Neural cell (in vitro differentiated cells): ENCODE measurements at regions not wholly inside any gene's neighbourhood (a gene's known extent, or its start where the extent isn't known, plus 50 kb on each side); places are given as distances from the start of the nearest gene placed in this dataset.

Experiments used
- H2AFZ ChIP-seq: fragments of 200-600, 300-800 bp; sonication (generic), shearing (Covaris generic); 2 replicates; pipeline ENCODE4 v1.6.0; 2014; ENCODE audit warnings: low read depth, mild to moderate bottlenecking, antibody characterized with exemption, low read length, moderate library complexity
- H3F3A ChIP-seq: fragments of 200-600 bp; shearing (Covaris generic); 2 replicates; pipeline ENCODE4 v1.6.1; 2016; ENCODE audit warnings: mild to moderate bottlenecking, moderate library complexity, mixed read lengths, antibody characterized with exemption, low read length; ENCODE audit not compliant: insufficient read depth, poor library complexity, severe bottlenecking
- H3K27ac ChIP-seq: fragments of 200-600, 300-800 bp; sonication (generic), shearing (Covaris generic); 2 replicates; pipeline ENCODE4 v1.5.1; 2014; ENCODE audit warnings: mild to moderate bottlenecking, low read length, moderate library complexity
- H3K27me3 ChIP-seq: fragments of 300-800, 200-600 bp; sonication (generic), shearing (Covaris generic); 2 replicates; pipeline ENCODE4 v1.6.0; 2014; ENCODE audit warnings: mild to moderate bottlenecking, low read depth, low read length, moderate library complexity; ENCODE audit not compliant: insufficient read depth
- H3K36me3 ChIP-seq: fragments of 300-800, 200-600 bp; sonication (generic), shearing (Covaris generic); 2 replicates; pipeline ENCODE4 v1.5.1; 2014; ENCODE audit warnings: mild to moderate bottlenecking, antibody characterized with exemption, low read length, moderate library complexity; ENCODE audit not compliant: insufficient read depth
- H3K4me2 ChIP-seq: fragments of 300-800, 200-600 bp; sonication (generic), shearing (Covaris generic); 2 replicates; pipeline ENCODE4 v1.6.0; 2014; ENCODE audit warnings: mild to moderate bottlenecking, low read length
- H3K4me3 ChIP-seq: fragments of 300-800, 200-600 bp; sonication (generic), shearing (Covaris generic); 2 replicates; pipeline ENCODE4 v1.5.1; 2014; ENCODE audit warnings: mild to moderate bottlenecking, low read length, moderate library complexity
- H3K79me2 ChIP-seq: fragments of 200-600 bp; shearing (Covaris generic); replicated peaks from 2 replicates; pipeline ENCODE4 v1.6.0; 2014; ENCODE audit warnings: mild to moderate bottlenecking, low read length, moderate library complexity; ENCODE audit not compliant: insufficient read depth
- H3K9ac ChIP-seq: fragments of 300-800, 200-600 bp; sonication (generic), shearing (Covaris generic); 2 replicates; pipeline ENCODE4 v1.6.1; 2016; ENCODE audit warnings: mild to moderate bottlenecking, low read length, mixed read lengths
- H3K9me2 ChIP-seq: fragments of 200-600 bp; shearing (Covaris generic); 2 replicates; pipeline ENCODE4 v1.6.1; 2016; ENCODE audit warnings: mild to moderate bottlenecking, low read length, mixed read lengths; ENCODE audit not compliant: insufficient read depth
- H3K9me3 ChIP-seq: fragments of 200-600, 300-800 bp; sonication (generic), shearing (Covaris generic); 2 replicates; pipeline ENCODE4 v1.6.1; 2016; ENCODE audit warnings: mild to moderate bottlenecking, mixed run types, low read length, moderate library complexity, mixed read lengths
- H4K20me1 ChIP-seq: fragments of 200-600 bp; shearing (Covaris generic); 2 replicates; pipeline ENCODE4 v1.6.1; 2016; ENCODE audit warnings: mild to moderate bottlenecking, mixed run types; ENCODE audit not compliant: insufficient read depth
- EP300 ChIP-seq: fragments of 450-650 bp; conservative IDR thresholded peaks from 2 replicates; pipeline ENCODE4 v1.6.1; 2014; ENCODE audit warnings: antibody characterized with exemption, mild to moderate bottlenecking, moderate library complexity; ENCODE audit not compliant: poor library complexity, severe bottlenecking
- EZH2 ChIP-seq: fragments of 200-600, 300-800 bp; shearing (Covaris generic), sonication (generic); IDR thresholded peaks from 2 replicates; pipeline ENCODE4 v1.6.1; 2014; ENCODE audit warnings: antibody characterized with exemption, low read length, borderline replicate concordance, mild to moderate bottlenecking; ENCODE audit not compliant: insufficient read depth, poor library complexity, severe bottlenecking
- MXI1 ChIP-seq: fragments of 450-650 bp; conservative IDR thresholded peaks from 2 replicates; pipeline ENCODE4 v1.6.1; 2014; ENCODE audit warnings: antibody characterized with exemption, mild to moderate bottlenecking; ENCODE audit not compliant: poor library complexity, severe bottlenecking
- POLR2AphosphoS5 ChIP-seq: IDR thresholded peaks from 2 replicates; pipeline ENCODE4 v1.6.1; 2012
- RAD21 ChIP-seq: fragments of 450-650 bp; conservative IDR thresholded peaks from 2 replicates; pipeline ENCODE4 v1.6.1; 2014; ENCODE audit warnings: antibody characterized with exemption, mild to moderate bottlenecking, moderate library complexity
- SMC3 ChIP-seq: fragments of 450-650 bp; conservative IDR thresholded peaks from 2 replicates; pipeline ENCODE4 v1.6.1; 2014; ENCODE audit warnings: antibody characterized with exemption, mild to moderate bottlenecking, moderate library complexity; ENCODE audit not compliant: poor library complexity
- TAF1 ChIP-seq: IDR thresholded peaks from 2 replicates; pipeline ENCODE4 v1.6.1; 2012; ENCODE audit warnings: low read depth
- TF ChIP-seq, protein P1 (sequence below): IDR thresholded peaks from 2 replicates; pipeline ENCODE4 v1.6.1; 2012; ENCODE audit warnings: borderline replicate concordance
- TF ChIP-seq, protein P2 (sequence below): fragments of 450-650 bp; IDR thresholded peaks from 2 replicates; pipeline ENCODE4 v1.5.1; 2014; ENCODE audit warnings: antibody characterized with exemption, mild to moderate bottlenecking, moderate library complexity; ENCODE audit not compliant: poor library complexity, severe bottlenecking

DNA sequence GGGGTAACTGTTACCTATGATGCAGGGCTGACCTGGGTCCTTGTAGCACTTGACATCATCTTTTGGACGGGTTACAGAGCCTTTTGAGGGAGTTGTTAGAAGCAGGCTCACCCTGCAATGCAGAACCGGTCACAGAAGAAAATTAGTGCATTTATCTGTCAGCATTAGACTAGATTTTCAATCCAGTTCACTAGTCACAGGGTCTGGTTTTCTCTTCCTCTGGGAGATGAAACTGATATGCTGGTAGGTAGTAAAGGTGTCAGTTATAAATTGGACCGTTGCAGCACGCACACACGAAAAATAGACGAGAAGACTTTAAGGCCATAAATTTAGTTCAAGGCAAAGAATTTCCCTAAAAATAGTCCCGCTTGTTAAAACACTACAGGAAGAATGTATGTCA lies 532.3 kb upstream of the ATP11B start:
- Histone ChIP-seq H3K27me3 (no peaks in the 10 kb centered on the region), H3K4me3 (no peak overlapping the region), H3K4me2 (no peak overlapping the region), H3K9ac (no peak overlapping the region), H3F3A (no peaks in the 10 kb centered on the region), H3K27ac (no peak overlapping the region), H3K9me3 (no peaks in the 10 kb centered on the region), H3K36me3 (no peaks in the 10 kb centered on the region), H2AFZ (no peak overlapping the region), H3K9me2 (no peaks in the 10 kb centered on the region), H4K20me1 (no peaks in the 10 kb centered on the region), H3K79me2 (no peaks in the 10 kb centered on the region)
- TF ChIP-seq TAF1 = no peak
- TF ChIP-seq, protein P1, sequence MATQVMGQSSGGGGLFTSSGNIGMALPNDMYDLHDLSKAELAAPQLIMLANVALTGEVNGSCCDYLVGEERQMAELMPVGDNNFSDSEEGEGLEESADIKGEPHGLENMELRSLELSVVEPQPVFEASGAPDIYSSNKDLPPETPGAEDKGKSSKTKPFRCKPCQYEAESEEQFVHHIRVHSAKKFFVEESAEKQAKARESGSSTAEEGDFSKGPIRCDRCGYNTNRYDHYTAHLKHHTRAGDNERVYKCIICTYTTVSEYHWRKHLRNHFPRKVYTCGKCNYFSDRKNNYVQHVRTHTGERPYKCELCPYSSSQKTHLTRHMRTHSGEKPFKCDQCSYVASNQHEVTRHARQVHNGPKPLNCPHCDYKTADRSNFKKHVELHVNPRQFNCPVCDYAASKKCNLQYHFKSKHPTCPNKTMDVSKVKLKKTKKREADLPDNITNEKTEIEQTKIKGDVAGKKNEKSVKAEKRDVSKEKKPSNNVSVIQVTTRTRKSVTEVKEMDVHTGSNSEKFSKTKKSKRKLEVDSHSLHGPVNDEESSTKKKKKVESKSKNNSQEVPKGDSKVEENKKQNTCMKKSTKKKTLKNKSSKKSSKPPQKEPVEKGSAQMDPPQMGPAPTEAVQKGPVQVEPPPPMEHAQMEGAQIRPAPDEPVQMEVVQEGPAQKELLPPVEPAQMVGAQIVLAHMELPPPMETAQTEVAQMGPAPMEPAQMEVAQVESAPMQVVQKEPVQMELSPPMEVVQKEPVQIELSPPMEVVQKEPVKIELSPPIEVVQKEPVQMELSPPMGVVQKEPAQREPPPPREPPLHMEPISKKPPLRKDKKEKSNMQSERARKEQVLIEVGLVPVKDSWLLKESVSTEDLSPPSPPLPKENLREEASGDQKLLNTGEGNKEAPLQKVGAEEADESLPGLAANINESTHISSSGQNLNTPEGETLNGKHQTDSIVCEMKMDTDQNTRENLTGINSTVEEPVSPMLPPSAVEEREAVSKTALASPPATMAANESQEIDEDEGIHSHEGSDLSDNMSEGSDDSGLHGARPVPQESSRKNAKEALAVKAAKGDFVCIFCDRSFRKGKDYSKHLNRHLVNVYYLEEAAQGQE = no peak
- no peak for TF ChIP-seq EP300
- no peak for TF ChIP-seq RAD21
- no peak for TF ChIP-seq MXI1
- no peak for TF ChIP-seq POLR2AphosphoS5
- no peak for TF ChIP-seq EZH2
- no peak for TF ChIP-seq SMC3
- TF ChIP-seq, protein P2, sequence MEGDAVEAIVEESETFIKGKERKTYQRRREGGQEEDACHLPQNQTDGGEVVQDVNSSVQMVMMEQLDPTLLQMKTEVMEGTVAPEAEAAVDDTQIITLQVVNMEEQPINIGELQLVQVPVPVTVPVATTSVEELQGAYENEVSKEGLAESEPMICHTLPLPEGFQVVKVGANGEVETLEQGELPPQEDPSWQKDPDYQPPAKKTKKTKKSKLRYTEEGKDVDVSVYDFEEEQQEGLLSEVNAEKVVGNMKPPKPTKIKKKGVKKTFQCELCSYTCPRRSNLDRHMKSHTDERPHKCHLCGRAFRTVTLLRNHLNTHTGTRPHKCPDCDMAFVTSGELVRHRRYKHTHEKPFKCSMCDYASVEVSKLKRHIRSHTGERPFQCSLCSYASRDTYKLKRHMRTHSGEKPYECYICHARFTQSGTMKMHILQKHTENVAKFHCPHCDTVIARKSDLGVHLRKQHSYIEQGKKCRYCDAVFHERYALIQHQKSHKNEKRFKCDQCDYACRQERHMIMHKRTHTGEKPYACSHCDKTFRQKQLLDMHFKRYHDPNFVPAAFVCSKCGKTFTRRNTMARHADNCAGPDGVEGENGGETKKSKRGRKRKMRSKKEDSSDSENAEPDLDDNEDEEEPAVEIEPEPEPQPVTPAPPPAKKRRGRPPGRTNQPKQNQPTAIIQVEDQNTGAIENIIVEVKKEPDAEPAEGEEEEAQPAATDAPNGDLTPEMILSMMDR = no peak

DNA sequence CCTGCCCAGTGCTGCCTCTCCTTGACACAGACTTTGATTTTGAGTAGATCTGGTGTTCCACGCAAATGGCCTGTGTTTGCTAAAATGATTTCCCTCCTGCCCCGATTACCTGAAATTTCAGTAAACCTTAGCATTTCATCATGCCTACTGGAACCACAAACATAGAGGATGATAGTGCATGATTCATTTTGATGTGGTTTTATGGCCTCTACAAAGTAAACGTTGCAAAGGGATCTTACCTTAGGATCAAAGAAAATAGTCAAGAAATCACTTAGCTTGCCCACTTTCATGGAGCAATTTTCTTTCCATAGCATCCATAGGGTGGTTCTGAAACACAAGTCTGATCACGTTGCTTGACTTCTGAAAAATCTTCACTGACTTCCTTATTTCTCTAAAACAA lies 524.6 kb upstream of the ATP11B start:
- no peak overlapping the region for H2AFZ ChIP-seq
- H3K27ac ChIP-seq = no peak overlapping the region
- TF ChIP-seq, protein P1 = no peak
- TF ChIP-seq TAF1 (no peak), MXI1 (no peak)
- no peak overlapping the region for H3K4me2 ChIP-seq
- no peaks in the 10 kb centered on the region for H3K36me3 ChIP-seq
- no peak overlapping the region for H3K9ac ChIP-seq
- no peaks in the 10 kb centered on the region for H3F3A ChIP-seq
- H4K20me1 ChIP-seq = no peaks in the 10 kb centered on the region
- H3K4me3 ChIP-seq = no peak overlapping the region
- no peaks in the 10 kb centered on the region for H3K27me3 ChIP-seq
- H3K79me2 ChIP-seq = no peaks in the 10 kb centered on the region
- H3K9me2 ChIP-seq = no peaks in the 10 kb centered on the region
- no peaks in the 10 kb centered on the region for H3K9me3 ChIP-seq
